Kidney capillary endothelial cell (primary cell): ENCODE measurements at regions not wholly inside any gene's neighbourhood (a gene's known extent, or its start where the extent isn't known, plus 50 kb on each side); places are given as distances from the start of the nearest gene placed in this dataset.
"Not testable (repeated sequence)": the region's sequence is repeated elsewhere in the genome, so short reads cannot be mapped to it uniquely, and the experiment has no call there.

Experiments
- DNase-seq: peaks from one replicate; pipeline ENCODE4 v3.0.0-alpha.2; 2018; ENCODE audit warnings: low spot score

DNA sequence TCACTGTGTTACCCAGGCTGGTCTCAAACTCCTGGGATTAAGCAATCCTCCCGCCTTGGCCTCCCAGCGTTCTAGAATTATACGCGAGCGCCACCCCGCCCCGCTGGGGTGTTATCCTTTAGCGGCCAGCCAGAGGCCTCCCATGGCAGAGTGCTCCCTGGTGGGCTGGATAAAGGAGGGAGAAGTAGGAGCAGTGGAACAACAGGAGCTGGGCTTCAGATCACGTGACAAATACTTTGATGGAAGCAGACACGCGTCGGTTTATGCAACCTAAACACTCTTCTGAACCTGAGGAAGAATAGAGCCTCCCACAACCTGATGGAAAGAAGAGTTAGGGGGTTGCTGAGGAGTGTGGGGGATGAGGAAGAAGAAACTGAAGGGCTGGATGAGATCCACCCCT, 2114.0 kb downstream of the TP53TG3F start:
- DNase-seq: no peak

DNA sequence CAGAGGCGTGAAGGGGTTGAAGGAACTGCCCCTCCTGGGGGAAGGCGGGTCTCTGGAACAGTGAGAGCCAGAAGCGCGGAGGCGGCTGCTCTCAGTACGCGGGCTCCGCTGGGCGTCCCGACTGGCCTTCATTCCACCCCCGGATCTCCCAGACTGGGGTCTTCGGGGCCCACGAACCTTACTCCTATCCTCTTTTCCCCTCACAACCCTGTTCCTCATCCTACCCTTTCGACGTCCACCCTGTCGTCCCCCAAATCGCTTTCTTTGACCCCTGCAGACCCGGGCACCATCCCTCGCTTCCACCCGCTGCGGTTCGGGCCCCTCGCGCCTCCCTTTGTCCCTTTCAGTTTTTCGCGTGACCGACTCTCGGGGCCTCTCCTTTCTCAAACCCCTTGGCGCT, 2114.6 kb downstream of the TP53TG3F start:
- no peak for DNase-seq

DNA sequence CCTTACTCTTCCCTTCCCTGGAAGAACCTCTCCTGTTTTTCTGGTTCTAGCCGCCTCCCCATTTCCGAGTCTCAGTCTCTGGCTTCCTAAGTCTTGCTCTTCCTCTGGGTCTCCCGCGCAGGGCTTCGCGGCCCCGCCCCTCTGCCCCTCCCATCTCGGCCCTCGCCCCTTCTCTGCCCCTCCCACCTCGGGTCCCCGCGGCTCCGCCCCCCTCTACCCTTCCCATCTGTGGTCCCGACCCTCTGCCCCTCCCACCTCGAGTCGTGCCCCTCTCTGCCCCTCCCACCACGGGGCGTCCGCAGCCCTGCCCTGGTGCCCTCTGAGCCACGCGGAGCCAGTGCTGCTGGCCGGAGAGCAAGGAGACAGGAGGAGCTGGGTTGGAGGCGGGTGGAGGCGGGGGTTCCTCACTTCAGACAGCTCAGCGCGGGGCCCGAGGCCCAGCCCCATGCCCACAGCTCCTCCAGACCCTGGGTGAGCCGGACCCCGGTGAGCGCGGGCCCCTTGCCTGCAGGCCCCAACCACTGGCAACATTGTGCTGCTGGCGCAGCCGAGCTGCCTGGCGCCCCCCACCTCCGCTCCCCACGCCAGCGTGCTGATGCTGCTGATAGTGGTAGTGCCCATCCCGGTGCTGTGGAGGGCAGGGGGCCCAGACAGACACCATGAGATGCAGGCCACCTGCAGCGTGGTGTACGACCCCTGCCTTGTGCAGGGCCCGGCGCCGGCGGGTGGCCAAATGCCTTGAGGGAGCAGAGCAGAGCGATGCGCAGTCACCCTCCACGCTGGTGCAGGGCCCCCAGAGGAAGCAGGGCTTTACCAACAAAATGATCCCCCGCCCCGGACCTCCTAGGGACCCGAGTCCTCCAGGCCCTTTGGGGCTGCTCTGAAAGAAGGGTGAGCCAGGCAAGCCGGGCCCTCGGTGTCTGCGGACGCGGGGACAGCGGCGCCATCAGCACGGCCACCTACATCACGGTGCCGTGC, 2115.3 kb downstream of the TP53TG3F start:
- no peak for DNase-seq

DNA sequence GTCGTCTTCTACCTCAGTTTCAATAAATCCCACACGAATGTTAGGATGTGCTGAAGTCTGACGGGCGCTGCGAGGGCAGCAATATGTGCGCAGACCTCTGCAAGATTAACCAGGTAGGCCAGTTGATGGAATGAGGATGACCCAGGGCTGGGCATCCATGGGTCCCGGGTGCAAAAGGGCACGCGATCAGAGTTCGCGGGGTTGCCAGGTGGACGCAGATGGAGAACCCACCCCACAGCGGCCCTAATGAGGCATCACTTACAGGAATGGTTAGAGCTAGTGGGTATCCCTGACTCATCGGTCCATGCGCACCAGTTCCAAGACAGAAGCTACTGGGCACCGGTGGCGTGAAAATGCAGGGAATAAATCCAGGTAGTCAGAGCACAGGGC, 2116.0 kb downstream of the TP53TG3F start:
- DNase-seq: no peak

DNA sequence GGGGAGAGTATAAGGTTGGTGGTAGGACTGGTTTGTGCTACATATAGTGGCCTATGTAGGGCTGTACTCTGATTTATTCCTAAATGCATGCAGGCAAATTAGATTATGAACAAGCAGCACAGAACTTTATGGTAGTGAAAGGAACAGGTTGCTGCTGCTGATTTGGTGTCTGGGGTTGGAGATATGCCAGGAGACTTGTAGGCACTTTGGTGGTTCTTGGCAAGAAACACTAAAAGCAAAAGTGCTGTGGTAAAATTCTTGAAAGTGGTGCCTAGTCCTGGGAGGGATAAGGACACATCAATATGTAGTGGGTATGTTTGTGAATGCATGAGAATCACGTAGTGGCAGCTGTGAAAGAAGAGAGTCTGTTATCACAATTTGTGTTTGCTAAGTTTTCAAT, 2126.0 kb downstream of the TP53TG3F start:
- DNase-seq: no peak

DNA sequence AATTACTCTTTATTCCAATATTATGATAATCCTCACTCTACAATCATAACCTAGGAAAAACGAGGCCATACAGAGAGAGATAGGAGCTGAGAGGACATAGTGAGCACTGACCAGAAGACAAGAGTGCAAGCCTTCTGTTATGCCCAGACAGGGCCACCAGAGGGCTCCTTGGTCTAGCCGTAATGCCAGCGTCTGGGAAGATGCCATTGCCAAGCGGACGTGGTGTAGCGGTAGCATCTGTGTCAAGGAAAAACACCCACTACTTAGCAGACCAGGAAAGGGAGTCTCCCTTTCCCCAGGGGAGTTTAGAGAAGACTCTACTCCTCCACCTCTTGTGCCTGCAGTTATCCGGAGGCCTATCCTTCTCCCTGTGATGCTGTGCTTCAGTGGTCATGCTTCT, 2131.5 kb downstream of the TP53TG3F start:
- not testable (repeated sequence) for DNase-seq

DNA sequence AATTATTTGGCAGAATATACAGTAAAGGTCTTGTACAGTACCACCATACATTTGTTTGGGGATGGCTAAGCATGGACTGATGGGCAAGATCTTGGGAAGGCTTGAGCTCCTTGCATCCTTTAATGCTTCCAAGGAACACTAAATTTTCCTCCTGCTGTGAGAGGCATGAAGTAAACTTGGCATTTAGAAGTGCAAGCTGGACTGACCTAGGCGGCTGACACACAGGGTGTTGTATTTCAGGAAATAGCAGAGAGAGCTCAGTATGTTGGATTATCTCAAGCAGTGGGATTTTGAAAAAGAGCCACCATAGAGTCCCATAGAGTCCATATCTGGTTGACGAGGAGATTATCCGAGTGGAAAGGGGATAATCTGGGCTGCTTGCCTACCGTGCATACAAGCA, 2137.1 kb downstream of the TP53TG3F start:
- DNase-seq: no peak

DNA sequence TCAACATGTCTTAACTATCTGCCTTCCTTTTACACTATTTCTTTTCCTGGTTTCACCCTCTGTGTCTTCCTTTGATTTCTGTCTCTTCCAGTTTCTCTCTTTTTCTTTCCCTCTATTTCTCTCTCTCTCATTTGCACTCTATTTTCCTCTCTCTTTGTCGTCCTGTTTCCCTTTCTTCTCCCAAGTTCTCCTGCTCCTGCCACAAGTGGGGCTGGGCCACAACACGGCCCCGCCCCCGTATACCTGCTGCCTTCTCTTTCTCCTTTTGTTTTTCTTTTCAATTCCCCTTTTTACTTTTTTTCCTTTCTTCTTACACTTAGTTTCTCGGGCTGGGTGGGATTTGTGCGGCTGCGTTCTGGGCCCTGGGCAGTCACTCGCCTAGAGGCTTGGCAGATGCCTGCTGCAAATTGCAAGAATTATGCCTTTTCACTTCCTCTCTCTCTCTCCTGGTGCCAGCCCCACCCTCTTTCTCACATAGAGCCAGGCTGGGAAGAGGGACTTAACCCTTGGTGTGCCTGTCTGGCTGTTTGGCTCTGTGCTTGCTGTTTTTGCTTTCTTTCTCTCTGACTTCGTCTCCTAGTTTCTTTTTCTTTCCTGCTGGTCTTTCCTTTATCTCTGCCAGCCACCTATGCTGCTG, 2139.4 kb downstream of the TP53TG3F start:
- no peak for DNase-seq

DNA sequence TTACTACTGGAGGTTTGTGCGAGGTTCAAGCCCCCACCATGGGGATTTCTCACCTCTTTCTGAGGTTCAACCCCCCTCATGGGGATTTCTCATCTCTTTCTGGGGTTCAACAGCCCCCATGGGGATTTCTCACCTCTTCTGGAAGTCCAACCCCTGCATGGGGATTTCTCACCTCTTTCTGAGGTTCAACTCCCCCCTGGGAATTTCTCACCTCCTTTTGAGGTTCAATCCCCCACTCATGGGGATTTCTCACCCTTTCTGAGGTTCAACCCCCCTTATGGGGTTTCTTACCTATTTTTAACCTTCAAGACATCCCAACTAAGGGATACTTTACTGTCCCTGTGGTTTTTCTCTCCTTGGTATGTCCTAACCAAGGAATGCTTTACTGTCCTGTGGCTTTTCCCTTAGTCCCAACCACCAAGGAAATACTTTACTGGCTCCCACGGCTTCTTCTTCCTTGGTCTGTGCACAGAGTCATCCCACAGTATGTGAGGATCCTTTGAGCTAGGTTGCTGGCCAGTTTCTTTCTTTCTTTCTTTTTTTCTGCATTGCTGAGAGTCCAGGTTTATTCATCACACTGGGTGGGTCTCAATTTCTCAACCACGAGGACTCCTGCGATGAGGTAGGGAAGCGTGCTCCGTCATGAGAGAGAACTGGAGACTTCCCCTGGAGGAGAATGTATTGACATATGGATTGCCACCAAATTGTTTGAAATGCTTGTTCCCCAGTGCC, 2140.2 kb downstream of the TP53TG3F start:
- DNase-seq: no peak

DNA sequence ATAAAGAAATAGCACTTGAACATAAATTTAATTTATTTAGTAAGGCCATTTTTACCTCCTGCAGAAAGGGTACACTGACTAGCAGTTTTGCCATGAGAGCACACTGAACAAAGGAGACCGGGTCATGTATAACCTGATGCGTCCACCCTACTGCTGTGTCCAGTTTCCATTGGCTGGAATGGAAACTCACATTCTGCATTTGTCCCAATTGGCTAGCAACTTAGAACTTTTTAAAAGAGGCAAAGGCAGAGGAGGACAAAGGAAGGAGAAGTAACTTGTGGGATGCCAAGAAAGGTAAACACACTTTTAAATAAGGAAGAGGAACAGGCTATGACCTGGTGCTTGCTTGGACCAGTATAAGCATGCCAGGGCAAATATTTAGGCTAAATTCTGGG, 2140.7 kb downstream of the TP53TG3F start:
- DNase-seq: not testable (repeated sequence)

DNA sequence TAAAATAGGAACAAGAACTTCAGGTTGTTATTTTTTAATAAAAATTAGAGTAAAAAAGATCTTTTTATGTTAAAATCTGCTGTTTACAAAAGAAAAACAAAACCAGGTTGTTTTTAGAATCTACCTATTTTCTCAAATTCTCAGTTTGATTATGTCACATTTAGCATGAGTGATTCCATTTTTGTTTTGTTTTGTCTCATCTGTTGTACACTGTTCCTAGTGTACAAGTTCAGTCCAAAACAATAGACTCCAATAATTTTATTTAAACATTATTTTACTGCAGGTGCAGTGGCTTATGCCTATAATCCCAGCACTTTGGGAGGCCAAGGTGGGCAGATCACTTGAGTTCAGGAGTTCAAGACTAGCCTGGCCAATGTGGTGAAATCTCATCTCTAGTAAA, 2142.7 kb downstream of the TP53TG3F start:
- no peak for DNase-seq

DNA sequence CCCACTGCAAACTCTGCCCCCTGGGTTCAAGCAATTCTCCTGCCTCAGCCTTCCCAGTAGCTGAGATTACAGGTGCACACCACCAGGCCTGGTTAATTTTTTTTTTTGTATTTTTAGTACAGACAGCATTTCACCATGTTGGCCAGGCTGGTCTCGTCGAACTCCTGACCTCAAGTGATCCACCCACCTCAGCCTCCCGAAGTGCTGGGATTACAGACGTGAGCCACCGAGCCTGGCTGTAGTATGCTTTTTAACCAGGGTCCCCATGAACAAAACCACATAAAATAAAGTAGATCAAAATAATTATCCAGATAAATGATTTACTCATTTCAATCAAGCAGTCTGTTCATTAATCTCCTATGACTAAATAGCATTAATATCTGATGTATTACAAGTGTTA, 2144.0 kb downstream of the TP53TG3F start:
- DNase-seq: not testable (repeated sequence)

DNA sequence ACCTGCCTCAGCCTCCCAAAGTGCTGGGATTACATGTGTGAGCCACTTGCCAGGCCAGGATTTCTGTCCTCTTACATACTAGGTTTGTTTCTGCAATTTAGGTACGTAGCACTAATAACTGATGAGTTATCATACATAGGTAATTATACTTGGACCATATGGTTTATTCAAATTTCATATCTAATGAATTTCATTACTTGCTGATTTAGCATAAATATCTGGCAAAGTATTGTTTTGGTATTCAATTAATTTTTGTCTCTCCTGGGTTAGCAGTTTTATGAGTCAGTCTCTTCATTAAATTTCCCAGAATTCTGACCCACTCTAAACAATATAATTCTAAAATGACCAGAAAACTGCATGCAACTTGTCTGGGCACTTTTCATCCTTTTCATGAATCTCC, 2146.5 kb downstream of the TP53TG3F start:
- DNase-seq: no peak

DNA sequence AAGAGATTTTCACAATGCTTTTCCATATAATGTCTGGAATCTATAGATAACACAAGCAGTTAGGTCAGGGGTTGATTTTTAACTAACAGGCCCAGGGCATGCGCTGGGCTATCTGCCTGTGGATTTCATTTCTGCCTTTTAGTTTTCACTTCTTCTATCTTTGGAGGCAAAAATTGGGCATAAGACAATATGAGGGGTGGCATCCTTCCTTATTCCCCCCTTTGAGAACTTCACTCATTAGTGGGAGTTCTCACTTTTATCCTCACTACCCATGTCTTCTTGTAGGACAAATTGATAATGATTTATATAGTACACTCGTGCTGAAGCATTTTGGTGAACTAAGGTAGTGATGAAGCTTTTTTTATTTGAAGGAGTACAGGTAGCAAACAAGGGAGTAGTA, 2155.5 kb downstream of the TP53TG3F start:
- not testable (repeated sequence) for DNase-seq

DNA sequence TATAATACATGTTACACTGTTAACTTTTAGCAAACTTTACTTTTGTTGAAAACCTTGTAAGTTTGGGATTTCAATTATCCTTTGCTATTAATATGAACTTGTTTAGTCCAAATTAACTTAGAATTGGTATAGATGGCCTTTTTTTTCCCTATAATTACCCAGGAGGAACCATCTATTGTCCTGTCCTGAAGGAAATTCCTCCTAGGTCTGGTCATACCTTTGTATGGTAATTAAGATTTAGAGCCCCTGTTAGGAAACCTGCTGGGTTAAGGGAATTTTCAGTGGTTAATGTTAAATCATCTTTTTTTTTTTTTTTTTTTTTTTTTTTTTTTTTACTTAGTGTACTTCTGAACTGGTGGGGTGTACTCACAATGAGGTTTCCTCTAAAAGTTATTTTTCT, 2159.8 kb downstream of the TP53TG3F start:
- DNase-seq: not testable (repeated sequence)

DNA sequence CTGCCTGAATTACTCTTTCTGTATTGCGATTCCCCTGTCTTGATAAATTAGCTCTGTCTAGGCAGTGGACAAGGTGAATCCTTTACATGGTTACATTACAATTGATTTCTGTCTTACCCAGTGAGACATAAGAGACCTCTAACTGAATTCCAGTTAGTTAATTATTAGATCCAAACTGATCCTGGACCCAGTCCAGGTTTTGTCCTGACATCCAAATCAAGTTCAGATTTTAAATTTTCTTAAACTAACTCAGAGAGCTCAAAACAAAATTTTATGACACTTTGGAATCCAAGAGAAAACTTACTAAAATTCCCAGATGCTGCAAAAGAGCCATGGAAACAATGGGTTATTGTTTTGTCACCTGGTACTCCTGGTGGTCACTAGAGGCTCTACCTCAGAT, 2166.6 kb downstream of the TP53TG3F start:
- no peak for DNase-seq

DNA sequence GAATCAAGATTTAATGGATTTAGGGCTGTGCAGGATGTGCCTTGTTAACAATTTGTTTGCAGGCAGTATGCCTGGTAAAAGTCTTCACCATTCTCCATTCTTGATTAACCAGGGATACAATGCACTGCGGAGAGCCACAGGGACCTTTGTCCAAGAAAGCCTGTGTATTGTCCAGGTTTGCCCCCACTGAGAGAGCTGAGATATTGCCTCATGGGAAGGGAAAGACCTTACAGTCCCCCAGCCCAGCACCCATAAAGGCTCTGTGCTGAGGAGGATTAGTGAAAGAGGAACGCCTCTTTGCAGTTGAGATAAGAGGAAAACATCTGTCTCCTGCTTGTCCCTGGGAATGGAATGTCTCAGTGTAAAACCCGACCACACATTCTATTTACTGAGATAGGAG, 2169.6 kb downstream of the TP53TG3F start:
- no peak for DNase-seq

DNA sequence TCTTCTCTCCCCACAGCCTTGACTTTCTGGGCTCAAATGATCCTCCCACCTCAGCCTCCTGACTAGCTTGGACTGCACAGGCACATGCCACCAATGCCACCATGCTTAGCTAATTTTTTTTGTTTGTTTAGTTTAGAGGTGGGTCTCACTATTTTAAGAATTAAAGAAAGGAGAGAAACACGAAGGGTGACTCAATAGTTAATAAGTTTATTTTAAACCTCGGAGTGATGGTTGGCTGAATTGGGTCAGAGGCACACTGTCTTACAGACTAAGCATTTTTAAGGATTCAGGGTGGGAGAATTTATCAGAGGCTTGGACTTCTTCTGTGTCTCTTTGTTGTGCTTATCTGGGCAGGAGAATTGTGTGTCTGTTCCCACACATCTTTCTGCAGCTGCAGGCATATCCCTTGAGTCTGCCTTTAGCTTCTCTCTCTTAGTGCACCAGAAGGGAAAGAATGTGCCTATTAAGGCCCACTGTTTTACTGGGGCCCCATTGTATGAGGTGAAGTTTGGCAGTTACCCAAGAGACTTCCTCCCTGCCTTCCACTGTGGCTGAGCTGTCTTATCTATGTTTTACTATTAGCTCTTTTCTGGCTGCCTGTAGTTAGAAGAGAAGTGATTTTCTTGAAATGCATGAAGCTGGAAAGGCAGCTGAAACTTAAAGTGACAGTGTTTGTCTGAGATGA, 2172.0 kb downstream of the TP53TG3F start:
- no peak for DNase-seq

DNA sequence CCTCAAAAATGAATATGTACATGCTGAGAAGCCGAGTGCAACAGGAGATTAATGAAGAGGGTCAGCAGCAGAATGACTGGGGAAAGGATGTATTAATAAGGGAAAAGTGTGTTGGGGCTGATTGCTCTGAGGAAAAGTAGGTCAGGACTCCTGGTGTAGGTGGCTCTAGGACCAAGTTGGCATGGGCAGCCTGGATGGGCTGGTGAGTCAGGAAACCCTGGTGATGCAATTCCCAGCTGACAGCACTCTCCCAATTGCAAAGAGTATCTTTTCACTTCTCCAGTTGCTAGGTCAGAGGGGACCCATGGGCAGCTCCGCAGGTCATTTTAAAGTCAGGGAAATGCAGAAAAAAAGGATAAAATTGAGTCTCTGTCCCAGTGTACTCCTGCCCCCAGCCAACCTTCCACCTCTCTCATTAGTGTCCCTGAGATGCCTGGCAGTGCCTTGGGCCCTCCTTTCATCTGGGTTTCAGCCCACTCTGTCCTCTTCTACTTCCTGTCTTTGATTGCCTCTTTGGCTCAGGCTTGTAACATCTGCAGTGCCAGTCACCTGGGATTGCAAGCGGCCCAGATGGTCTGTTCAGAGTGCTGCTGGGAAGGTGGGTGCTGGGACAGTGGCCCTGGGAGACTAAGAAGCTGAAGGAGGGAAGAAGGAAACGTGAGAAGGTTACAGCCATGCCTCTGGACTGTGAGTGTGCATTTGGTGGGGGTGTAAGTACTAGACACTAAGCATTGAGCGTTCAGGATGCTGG, 2177.2 kb downstream of the TP53TG3F start:
- no peak for DNase-seq

DNA sequence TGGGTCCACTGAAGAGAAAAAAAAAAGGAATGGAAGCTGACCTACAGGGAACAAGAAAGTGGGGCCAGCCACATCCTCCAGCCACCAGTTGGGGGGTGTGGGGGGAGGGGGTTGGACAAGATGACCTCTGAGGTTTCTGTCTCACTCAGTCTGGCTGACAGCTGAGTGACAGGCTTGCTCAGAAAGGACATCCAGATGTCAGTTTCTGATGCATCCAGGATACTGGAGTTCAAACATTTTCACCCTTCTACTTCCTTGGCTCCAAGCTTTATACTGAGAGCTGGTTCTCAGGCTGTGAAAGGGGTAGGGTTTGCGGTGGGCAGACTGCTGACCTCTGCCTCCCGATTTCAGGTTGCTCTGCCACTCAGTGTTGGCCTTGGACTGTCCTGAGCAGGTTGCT, 2178.3 kb downstream of the TP53TG3F start:
- no peak for DNase-seq
